WTC11 (cell line): ENCODE measurements at regions not wholly inside any gene's neighbourhood (a gene's known extent, or its start where the extent isn't known, plus 50 kb on each side); places are given as distances from the start of the nearest gene placed in this dataset.
A peak's percentile ranks its signal among the peaks of the same experiment; 100 is the strongest.

ENCODE experiments used
- ATAC-seq: fragments of 200-7000 bp; cut with Tn5 transposase; 2 replicates; pipeline ENCODE4 v1.10.0; 2021; ENCODE audit warnings: mild to moderate bottlenecking, moderate library complexity
- CTCF ChIA-PET: fragments of 300-600 bp; sonication (Branson Sonifier 250); formaldehyde crosslinking; loops from one replicate; lab custom pipeline; 2021; ENCODE audit warnings: antibody characterized with exemption; lab: Charles Lee
- POLR2A ChIA-PET: fragments of 350-600 bp; sonication (Branson Sonifier 250); formaldehyde crosslinking; loops from one replicate; lab custom pipeline; 2021; ENCODE audit warnings: antibody characterized with exemption; lab: Charles Lee
- DNase-seq: peaks from one replicate; pipeline ENCODE4 v3.0.0; 2021; ENCODE audit warnings: low spot score
- H3K27ac Mint-ChIP-seq: 2 replicates; pipeline ENCODE4 v1.8.0; 2021; ENCODE audit warnings: mixed read lengths
- H3K27me3 Mint-ChIP-seq: 2 replicates; pipeline ENCODE4 v1.8.0; 2021; ENCODE audit warnings: low read depth, mild to moderate bottlenecking, moderate library complexity, mixed read lengths
- H3K36me3 Mint-ChIP-seq: 2 replicates; pipeline ENCODE4 v1.8.0; 2021; ENCODE audit warnings: mixed read lengths
- H3K4me1 Mint-ChIP-seq: 2 replicates; pipeline ENCODE4 v1.8.0; 2022; ENCODE audit warnings: mixed read lengths
- H3K4me3 Mint-ChIP-seq: 2 replicates; pipeline ENCODE4 v1.8.0; 2021; ENCODE audit warnings: mild to moderate bottlenecking, moderate library complexity, mixed read lengths
- H3K9me3 Mint-ChIP-seq: 2 replicates; pipeline ENCODE4 v1.8.0; 2021; ENCODE audit warnings: mixed read lengths
- ATF1 ChIP-seq: sonication (generic); formaldehyde crosslinking; IDR thresholded peaks from 2 replicates; pipeline ENCODE4 v1.8.1; 2023; ENCODE audit warnings: mild to moderate bottlenecking, moderate library complexity, missing genetic modification reagents
- CTCF ChIP-seq: fragments of 200-600 bp; IDR thresholded peaks from 2 replicates; pipeline ENCODE4 v1.8.0; 2022; ENCODE audit warnings: antibody characterized with exemption
- GABPB1 ChIP-seq: sonication (generic); formaldehyde crosslinking; IDR thresholded peaks from 2 replicates; pipeline ENCODE4 v1.8.1; 2023; ENCODE audit warnings: mild to moderate bottlenecking, missing genetic modification reagents
- MXD4 ChIP-seq: fragments of 250-450 bp; sonication (Bioruptor Pico); IDR thresholded peaks from 2 replicates; pipeline ENCODE4 v1.8.0; 2021; ENCODE audit warnings: mild to moderate bottlenecking, moderate library complexity, borderline replicate concordance
- NFATC4 ChIP-seq: fragments of 250-450 bp; sonication (Bioruptor Pico); IDR thresholded peaks from 2 replicates; pipeline ENCODE4 v1.9.0; 2021; ENCODE audit warnings: mild to moderate bottlenecking
- NR1H2 ChIP-seq: sonication (generic); formaldehyde crosslinking; IDR thresholded peaks from 2 replicates; pipeline ENCODE4 v1.9.0; 2021; ENCODE audit warnings: mild to moderate bottlenecking, moderate library complexity, missing genetic modification reagents
- PREB ChIP-seq: sonication (generic); formaldehyde crosslinking; IDR thresholded peaks from 2 replicates; pipeline ENCODE4 v1.8.1; 2022; ENCODE audit warnings: mild to moderate bottlenecking, missing genetic modification reagents, moderate library complexity, borderline replicate concordance
- SMAD3 ChIP-seq: sonication (generic); formaldehyde crosslinking; IDR thresholded peaks from 2 replicates; pipeline ENCODE4 v1.8.0; 2022; ENCODE audit warnings: missing genetic modification reagents, mild to moderate bottlenecking, borderline replicate concordance
- SOX15 ChIP-seq: fragments of 250-450 bp; sonication (Bioruptor Pico); IDR thresholded peaks from 2 replicates; pipeline ENCODE4 v1.9.0; 2021; ENCODE audit warnings: mild to moderate bottlenecking
- TEAD1 ChIP-seq: sonication (generic); formaldehyde crosslinking; IDR thresholded peaks from 2 replicates; pipeline ENCODE4 v1.8.0; 2022; ENCODE audit warnings: mild to moderate bottlenecking, missing genetic modification reagents
- TEAD4 ChIP-seq: sonication (generic); formaldehyde crosslinking; IDR thresholded peaks from 2 replicates; pipeline ENCODE4 v1.8.0; 2022; ENCODE audit warnings: mild to moderate bottlenecking, missing genetic modification reagents
- USF2 ChIP-seq: sonication (generic); formaldehyde crosslinking; IDR thresholded peaks from 2 replicates; pipeline ENCODE4 v1.8.1; 2023; ENCODE audit warnings: mild to moderate bottlenecking, missing genetic modification reagents, moderate library complexity
- ZBTB21 ChIP-seq: sonication (generic); formaldehyde crosslinking; IDR thresholded peaks from 2 replicates; pipeline ENCODE4 v1.8.1; 2023; ENCODE audit warnings: mild to moderate bottlenecking, missing genetic modification reagents, borderline replicate concordance
- ZNF121 ChIP-seq: sonication (generic); formaldehyde crosslinking; IDR thresholded peaks from 2 replicates; pipeline ENCODE4 v1.8.0; 2023; ENCODE audit warnings: missing genetic modification reagents
- ZNF232 ChIP-seq: sonication (generic); formaldehyde crosslinking; IDR thresholded peaks from 2 replicates; pipeline ENCODE4 v1.8.0; 2022; ENCODE audit warnings: mild to moderate bottlenecking, missing genetic modification reagents
- ZNF416 ChIP-seq: fragments of 250-450 bp; sonication (Bioruptor Pico); IDR thresholded peaks from 2 replicates; pipeline ENCODE4 v1.9.0; 2021; ENCODE audit warnings: mild to moderate bottlenecking, inconsistent platforms
- TF ChIP-seq, protein P1 (sequence below): sonication (generic); formaldehyde crosslinking; IDR thresholded peaks from 2 replicates; pipeline ENCODE4 v1.8.1; 2023; ENCODE audit warnings: mild to moderate bottlenecking, missing genetic modification reagents, borderline replicate concordance
- TF ChIP-seq, protein P2 (sequence below): fragments of 250-450 bp; sonication (Bioruptor Pico); IDR thresholded peaks from 2 replicates; pipeline ENCODE4 v1.9.0; 2021; ENCODE audit warnings: moderate library complexity, mild to moderate bottlenecking, inconsistent platforms, borderline replicate concordance
- TF ChIP-seq, protein P3 (sequence below): fragments of 250-450 bp; sonication (Bioruptor Pico); IDR thresholded peaks from 2 replicates; pipeline ENCODE4 v2.1.2; 2022; ENCODE audit warnings: mild to moderate bottlenecking, moderate library complexity

GRCh38 chr6:43992126-43992663, 135.1 kb downstream of the MRPL14 start (continued):
- no peak for TF ChIP-seq TEAD1 (CRISPR knock-in tag)
- TF ChIP-seq SMAD3 = no peak
- TF ChIP-seq CTCF = no peak
- TF ChIP-seq, all 79 proteins: peak for 0

GRCh38 chr6:43990627-43991619, 136.3 kb downstream of the MRPL14 start:
- no peak overlapping the region for H3K4me3 Mint-ChIP-seq
- H3K4me1 Mint-ChIP-seq = peaks cover 22% of the 10 kb centered on the region
- no peak for TF ChIP-seq MXD4 (CRISPR knock-in tag)
- TF ChIP-seq, protein P1, sequence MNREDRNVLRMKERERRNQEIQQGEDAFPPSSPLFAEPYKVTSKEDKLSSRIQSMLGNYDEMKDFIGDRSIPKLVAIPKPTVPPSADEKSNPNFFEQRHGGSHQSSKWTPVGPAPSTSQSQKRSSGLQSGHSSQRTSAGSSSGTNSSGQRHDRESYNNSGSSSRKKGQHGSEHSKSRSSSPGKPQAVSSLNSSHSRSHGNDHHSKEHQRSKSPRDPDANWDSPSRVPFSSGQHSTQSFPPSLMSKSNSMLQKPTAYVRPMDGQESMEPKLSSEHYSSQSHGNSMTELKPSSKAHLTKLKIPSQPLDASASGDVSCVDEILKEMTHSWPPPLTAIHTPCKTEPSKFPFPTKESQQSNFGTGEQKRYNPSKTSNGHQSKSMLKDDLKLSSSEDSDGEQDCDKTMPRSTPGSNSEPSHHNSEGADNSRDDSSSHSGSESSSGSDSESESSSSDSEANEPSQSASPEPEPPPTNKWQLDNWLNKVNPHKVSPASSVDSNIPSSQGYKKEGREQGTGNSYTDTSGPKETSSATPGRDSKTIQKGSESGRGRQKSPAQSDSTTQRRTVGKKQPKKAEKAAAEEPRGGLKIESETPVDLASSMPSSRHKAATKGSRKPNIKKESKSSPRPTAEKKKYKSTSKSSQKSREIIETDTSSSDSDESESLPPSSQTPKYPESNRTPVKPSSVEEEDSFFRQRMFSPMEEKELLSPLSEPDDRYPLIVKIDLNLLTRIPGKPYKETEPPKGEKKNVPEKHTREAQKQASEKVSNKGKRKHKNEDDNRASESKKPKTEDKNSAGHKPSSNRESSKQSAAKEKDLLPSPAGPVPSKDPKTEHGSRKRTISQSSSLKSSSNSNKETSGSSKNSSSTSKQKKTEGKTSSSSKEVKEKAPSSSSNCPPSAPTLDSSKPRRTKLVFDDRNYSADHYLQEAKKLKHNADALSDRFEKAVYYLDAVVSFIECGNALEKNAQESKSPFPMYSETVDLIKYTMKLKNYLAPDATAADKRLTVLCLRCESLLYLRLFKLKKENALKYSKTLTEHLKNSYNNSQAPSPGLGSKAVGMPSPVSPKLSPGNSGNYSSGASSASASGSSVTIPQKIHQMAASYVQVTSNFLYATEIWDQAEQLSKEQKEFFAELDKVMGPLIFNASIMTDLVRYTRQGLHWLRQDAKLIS (CRISPR knock-in tag) = no peak
- TF ChIP-seq GABPB1 = peak; percentile 70
- no peak for TF ChIP-seq ZNF121
- no peak for TF ChIP-seq ATF1 (CRISPR knock-in tag)
- TF ChIP-seq ZNF416 (CRISPR knock-in tag) = no peak
- no peak for TF ChIP-seq USF2
- ChIA-PET CTCF (interaction anchor here (0.6 to 2.6 kb wide), 9 partner anchors 10 to 216 kb away, joined by 3 to 11 read pairs (median 6); no protein-coding TSS in a partner anchor), POLR2A (no interaction called here)
- H3K27me3 Mint-ChIP-seq = no peaks in the 10 kb centered on the region
- H3K9me3 Mint-ChIP-seq = peaks cover 2% of the 10 kb centered on the region
- ATAC-seq (no peak), DNase-seq (no peak)
- H3K27ac Mint-ChIP-seq = no peak overlapping the region
- no peaks in the 10 kb centered on the region for H3K36me3 Mint-ChIP-seq

DNA sequence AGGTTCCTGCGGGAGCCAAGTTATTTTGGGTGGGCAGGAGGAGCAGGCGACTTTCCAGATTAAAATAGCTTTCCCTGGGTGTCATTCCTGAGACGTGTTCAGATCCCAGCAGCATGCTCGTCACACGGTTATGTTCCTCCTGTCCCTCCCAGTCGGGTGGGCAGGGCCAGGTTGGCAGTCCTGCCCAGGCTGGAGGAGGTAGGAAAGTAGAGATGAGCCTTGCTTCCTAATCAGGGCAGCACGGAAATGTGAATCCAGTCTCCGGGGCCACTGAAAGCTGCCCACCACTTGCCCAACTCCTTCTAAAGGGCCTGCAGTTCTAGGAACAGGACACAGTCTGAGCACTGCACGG, 137.0 kb downstream of the MRPL14 start:
- CTCF ChIA-PET = interaction anchor here (0.6 to 2.6 kb wide), 7 partner anchors 10 to 216 kb away, joined by 3 to 11 read pairs (median 6); no protein-coding TSS in a partner anchor
- ATAC-seq (no peak), DNase-seq (no peak)
- Mint-ChIP-seq H3K4me1 (peaks cover 25% of the 10 kb centered on the region), H3K27ac (no peak overlapping the region), H3K27me3 (no peaks in the 10 kb centered on the region), H3K9me3 (no peaks in the 10 kb centered on the region), H3K4me3 (no peak overlapping the region), H3K36me3 (no peaks in the 10 kb centered on the region)
- POLR2A ChIA-PET = no interaction called here
- TF ChIP-seq, protein P2, sequence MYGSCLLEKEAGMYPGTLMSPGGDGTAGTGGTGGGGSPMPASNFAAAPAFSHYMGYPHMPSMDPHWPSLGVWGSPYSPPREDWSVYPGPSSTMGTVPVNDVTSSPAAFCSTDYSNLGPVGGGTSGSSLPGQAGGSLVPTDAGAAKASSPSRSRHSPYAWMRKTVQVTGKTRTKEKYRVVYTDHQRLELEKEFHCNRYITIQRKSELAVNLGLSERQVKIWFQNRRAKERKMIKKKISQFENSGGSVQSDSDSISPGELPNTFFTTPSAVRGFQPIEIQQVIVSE = no peak
- TF ChIP-seq TEAD1 (CRISPR knock-in tag) (no peak), ZNF232 (no peak), NR1H2 (CRISPR knock-in tag) (no peak), PREB (CRISPR knock-in tag) (no peak), USF2 (no peak), NFATC4 (CRISPR knock-in tag) (no peak), ZNF416 (CRISPR knock-in tag) (no peak), SOX15 (CRISPR knock-in tag) (no peak), TEAD4 (CRISPR knock-in tag) (no peak), ZBTB21 (CRISPR knock-in tag) (no peak)
- TF ChIP-seq, protein P3, sequence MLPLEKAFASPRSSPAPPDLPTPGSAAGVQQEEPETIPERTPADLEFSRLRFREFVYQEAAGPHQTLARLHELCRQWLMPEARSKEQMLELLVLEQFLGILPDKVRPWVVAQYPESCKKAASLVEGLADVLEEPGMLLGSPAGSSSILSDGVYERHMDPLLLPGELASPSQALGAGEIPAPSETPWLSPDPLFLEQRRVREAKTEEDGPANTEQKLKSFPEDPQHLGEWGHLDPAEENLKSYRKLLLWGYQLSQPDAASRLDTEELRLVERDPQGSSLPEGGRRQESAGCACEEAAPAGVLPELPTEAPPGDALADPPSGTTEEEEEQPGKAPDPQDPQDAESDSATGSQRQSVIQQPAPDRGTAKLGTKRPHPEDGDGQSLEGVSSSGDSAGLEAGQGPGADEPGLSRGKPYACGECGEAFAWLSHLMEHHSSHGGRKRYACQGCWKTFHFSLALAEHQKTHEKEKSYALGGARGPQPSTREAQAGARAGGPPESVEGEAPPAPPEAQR = no peak
